ENCODE measurements at regions not wholly inside any gene's neighbourhood (a gene's known extent, or its start where the extent isn't known, plus 50 kb on each side); places are given as distances from the start of the nearest gene placed in this dataset.
"Not testable (repeated sequence)": the region's sequence is repeated elsewhere in the genome, so short reads cannot be mapped to it uniquely, and the experiment has no call there.

- DNase-seq, result not testable (repeated sequence)
Measured at GRCh38 chr4:189736656-189737055, 204.0 kb upstream of the FRG1 start.

- DNase-seq, result not testable (repeated sequence)
Measured at GRCh38 chr4:189740118-189740517, 200.6 kb upstream of the FRG1 start.

DNA sequence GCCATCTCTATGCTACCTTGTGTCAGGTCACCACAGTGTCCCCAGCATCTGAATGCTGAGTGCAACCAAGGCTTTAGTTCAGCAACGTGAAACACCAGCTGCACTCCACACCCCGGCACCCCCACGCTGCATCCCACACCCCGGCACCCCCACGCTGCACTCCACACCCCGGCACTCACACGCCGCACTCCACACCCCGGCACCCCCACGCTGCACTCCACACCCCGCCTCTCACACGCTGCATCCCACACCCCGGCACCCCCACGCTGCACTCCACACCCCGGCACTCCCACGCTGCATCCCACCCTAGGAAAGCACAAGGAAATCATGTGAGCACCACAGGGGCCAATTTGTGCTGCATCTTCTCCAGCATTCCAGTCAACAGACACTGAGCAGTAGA lies 199.8 kb upstream of the FRG1 start:
- DNase-seq, result no peak

GRCh38 chr4:189753092-189753491 lies 187.6 kb upstream of the FRG1 start:
- not testable (repeated sequence) for DNase-seq

- no peak for DNase-seq
Measured at GRCh38 chr4:189763583-189763982, 177.1 kb upstream of the FRG1 start.

- DNase-seq, result no peak
Measured at GRCh38 chr4:189765301-189765700, 175.4 kb upstream of the FRG1 start.

DNA sequence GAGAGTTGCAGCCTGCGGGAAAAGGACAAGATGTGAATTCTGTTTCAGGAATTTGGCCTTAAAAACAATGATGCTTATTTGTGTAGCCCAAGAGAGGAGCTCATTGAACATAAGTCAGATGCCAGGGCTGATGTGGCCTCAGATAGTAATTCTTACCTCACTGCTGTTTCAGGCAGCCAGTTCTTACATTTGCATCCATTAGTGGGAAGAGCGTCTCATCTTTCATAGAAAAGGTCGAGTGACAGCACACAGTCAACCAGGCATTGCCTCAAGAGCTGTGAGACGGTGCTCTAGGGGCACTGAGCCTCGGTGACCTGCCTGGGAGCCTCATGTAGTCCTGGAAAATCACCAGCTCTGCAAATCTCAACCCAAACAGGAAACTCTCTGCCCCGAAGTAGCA lies 174.9 kb upstream of the FRG1 start:
- DNase-seq, result no peak

DNA sequence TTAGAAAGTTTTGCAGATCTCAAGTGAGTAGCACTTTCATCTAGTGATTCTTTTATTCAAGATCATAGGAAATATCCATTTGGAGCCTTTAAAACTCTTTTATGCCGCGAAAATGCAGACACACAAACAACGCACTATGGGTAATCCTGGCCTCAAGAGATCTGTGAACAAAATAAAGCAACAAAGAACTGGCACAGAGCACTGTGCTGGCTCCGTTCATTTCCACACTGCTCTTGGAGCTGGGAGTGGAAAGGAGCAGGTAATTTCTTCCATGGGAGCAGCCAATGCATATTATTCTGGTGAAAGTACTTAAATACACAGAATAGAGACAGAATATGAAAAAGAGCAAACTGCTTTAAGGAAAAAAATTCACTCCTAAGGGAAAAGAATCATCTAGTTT lies 172.7 kb upstream of the FRG1 start:
- no peak for DNase-seq

- DNase-seq, result no peak
Measured at GRCh38 chr4:189769131-189769530, 171.5 kb upstream of the FRG1 start.

DNA sequence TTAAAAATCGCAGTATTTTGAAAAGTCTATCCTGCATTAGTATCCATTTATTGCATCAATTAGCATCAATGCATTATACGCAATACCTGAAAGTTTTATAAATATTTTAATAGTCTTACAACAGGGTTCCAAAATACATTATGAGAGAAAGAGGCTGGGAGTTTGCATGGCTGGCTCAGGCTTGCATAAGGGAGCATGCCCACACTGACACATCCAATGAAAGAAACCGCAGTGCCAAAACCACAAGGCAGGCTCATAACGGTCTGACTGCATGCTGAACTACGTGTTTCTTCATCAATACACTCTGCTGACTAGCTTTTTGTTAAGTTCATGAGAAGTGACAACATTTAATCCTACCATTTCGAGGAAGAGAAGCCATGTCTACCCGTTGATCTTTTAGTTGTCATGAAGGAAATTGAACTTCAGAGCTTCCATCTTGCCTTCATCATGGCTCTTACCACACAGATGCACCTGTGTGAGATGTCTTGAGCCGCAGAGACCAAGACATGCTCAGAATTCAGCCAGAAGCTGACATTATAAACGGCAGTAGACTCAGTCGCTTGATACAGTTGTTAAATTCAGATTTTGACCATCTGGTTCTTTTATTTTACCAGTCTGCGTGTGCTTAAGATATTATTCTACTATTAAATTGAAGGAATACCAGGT lies 168.8 kb upstream of the FRG1 start:
- DNase-seq, result no peak

DNA sequence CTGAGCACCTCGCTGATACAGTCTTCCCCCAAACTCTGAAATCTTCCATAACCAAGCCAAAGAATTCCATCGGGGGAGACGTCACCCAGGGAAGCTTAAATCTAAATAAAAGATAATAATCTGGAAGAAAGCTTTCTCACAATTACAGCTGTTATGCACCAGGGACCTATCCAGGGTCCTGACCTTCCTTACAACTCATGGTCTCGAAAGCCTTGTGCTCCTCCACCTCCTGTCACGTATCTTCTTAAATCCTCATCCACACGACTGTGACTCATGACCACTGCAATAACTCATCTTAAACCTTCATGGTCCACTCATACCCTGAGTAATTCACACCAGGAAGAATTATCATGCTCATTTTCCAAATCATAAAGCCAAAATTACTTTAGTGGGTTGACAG lies 166.8 kb upstream of the FRG1 start:
- no peak for DNase-seq

GRCh38 chr4:189779281-189779980 lies 161.2 kb upstream of the FRG1 start:
- no peak for DNase-seq

GRCh38 chr4:189780391-189780790 lies 160.3 kb upstream of the FRG1 start:
- DNase-seq, result no peak

GRCh38 chr4:189784651-189785050 lies 156.0 kb upstream of the FRG1 start:
- no peak for DNase-seq

GRCh38 chr4:189785257-189785656 lies 155.4 kb upstream of the FRG1 start:
- no peak for DNase-seq

- DNase-seq, result no peak
Measured at GRCh38 chr4:189786447-189786846, 154.2 kb upstream of the FRG1 start.

DNA sequence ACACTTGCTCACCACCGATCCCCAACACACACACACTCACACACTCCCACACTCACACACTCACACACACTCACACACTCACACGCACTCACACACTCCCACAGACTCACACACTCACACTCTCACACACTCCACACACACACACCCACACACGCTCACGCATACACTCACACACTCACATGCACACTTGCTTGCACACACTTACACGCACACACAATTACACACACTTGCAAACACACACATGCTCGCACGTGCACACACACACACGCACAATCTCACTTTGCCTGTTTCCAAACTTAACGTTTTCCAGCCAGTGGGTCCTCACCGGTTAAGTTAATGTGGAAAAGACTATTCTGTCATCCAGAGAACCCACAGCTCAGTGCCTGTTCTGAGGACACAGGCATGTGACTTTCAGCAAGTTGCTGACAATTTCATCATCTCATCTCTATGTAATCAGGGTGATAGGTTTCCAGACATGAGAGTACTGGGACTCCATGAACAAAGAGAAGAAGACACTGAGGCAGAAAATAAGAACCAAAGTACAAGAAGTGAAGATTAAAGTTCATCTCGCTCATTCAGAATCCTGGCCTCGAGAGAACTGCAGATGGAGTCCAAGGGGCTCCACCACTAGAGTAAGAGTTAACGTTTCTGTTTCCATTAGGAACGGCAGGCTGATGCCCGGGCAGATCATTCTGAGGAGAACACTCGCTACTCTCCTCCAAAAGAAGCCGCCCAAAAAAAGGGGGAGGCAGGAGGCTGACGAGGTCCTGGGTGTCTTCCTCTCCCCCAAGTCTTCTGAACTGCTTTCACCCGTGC lies 153.2 kb upstream of the FRG1 start:
- no peak for DNase-seq

GRCh38 chr4:189792924-189793618 lies 147.6 kb upstream of the FRG1 start:
- peak in 2 of 4 experiments; percentile 1 to 23 for DNase-seq

DNA sequence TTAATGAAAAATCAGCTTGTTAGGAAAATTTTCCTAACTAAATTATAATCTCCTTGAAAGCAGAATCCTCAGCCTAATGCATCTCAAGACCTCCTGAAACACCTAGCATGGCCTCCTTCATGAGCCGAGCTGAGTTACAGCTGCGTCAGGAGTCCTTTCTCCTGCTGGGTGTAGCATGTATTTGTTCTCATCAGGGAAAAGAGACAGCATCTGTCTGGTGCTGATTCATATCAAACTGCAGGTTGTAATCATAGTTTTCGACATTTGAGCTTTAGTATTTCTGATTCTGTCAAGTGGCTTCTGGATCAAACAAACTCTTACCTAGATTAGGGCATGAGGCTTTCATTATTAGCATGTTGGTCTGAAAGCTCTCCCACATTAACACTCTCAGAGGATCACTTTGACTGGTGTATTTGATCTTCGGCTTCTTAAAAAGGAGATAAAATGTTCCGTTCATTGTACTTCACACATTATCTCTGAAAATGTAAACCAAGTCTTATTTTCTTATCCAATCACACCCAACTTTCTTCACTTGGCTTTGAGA lies 140.1 kb upstream of the FRG1 start:
- DNase-seq, result no peak

DNA sequence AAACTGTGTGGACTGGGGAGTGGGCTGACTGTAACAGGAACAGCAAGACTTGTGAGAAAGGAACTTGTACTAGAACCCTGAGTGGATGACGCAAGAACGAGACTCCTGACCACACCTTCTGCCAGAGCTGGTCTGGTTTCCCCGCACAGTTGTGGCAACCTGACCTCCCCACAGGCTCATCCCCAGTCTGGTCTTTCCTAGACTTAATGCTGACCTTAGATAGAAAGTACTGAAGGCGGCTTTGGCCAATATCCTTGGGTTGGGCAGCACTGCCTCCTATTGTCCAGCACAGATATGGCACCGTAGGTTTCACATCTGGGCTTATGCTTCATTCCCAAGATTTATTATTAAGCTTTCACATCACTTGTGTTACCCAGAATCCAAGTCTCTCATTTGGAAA lies 137.8 kb upstream of the FRG1 start:
- DNase-seq, result no peak

DNA sequence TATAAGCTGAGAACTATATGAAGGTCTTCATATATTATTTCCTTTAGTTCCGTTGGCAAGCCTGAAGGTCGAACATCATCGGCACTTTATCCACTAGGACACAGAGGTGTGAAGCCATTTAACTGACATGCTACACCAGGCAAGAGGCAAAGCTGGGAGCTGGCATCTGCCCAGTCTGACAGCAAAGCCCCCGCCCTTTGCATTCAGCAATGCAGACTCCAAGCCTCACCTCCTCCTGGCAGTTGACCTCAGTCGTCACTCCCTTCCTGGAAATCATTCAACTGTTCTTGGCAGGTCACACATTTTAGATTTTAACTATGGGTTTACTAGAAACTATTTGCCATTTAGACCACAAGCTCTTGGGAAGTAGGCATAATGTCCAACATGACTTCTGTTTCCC lies 135.8 kb upstream of the FRG1 start:
- no peak for DNase-seq

GRCh38 chr4:189806506-189806905 lies 134.2 kb upstream of the FRG1 start:
- DNase-seq, result no peak

DNA sequence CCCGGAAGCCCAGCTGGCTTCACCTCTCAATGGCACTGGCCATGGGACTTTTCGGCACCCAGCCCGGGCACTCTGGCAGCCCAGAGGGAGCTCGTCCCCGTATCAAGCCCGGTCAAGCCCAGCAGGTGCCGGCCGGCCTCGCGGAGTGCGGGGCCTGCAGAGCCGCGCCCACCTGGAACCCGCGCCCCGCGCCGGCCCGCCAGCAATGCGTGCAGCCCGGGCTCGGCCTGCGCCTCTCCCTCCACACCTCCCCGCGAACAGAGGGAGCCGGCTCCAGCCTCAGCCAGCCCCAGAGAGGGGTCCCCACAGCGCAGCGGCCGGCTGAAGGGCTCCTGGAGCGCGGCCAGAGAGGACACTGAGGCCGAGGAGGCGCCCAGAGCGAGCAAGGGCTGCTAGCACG lies 133.6 kb upstream of the FRG1 start:
- no peak for DNase-seq

Data from activated naive CD4-positive, alpha-beta T cell (primary cell).